Panc1 (cell line): ENCODE measurements at regions not wholly inside any gene's neighbourhood (a gene's known extent, or its start where the extent isn't known, plus 50 kb on each side); places are given as distances from the start of the nearest gene placed in this dataset.

Experiments used
- CTCF ChIP-seq: fragments of 450-650 bp; IDR thresholded peaks from 2 replicates; pipeline ENCODE4 v1.5.1; 2017; ENCODE audit warnings: mild to moderate bottlenecking
- REST ChIP-seq, 2 experiments: IDR thresholded peaks; 2 replicates each; pipeline ENCODE4 v1.6.1; 2011 to 2012; ENCODE audit warnings: low read depth in 2 of 2, control low read depth in 1 of 2, low read length in 1 of 2, mild to moderate bottlenecking in 1 of 2, moderate library complexity in 1 of 2; ENCODE audit not compliant: insufficient read depth in 1 of 2
- SIN3A ChIP-seq: IDR thresholded peaks from 2 replicates; pipeline ENCODE4 v1.6.1; 2012; ENCODE audit warnings: low read depth, mild to moderate bottlenecking, low read length, moderate library complexity, borderline replicate concordance; ENCODE audit not compliant: insufficient read depth
- TCF7L2 ChIP-seq: IDR thresholded peaks from 2 replicates; pipeline ENCODE4 v1.6.1; 2011; ENCODE audit warnings: mild to moderate bottlenecking, low read depth, low read length, inconsistent platforms

GRCh38 chr4:152064753-152065152, 303.9 kb upstream of the GATB start:
- TF ChIP-seq CTCF (no peak), SIN3A (no peak), TCF7L2 (no peak), REST (IDR thresholded peaks at IDR 0.05; ENCODE audit: insufficient read depth in 1 of 2, low read depth in 2 of 2, low read length in 1 of 2) (no peak)
